Transverse colon (tissue), 4 donors: ENCODE measurements at regions not wholly inside any gene's neighbourhood (a gene's known extent, or its start where the extent isn't known, plus 50 kb on each side); places are given as distances from the start of the nearest gene placed in this dataset.

Experiments
- DNase-seq: peaks from one replicate; pipeline ENCODE4 v3.0.0-alpha.2; 2019
- H3K27ac ChIP-seq, 4 donors: fragments of 200-600 bp; sonication (generic); 2 replicates each; pipeline ENCODE4 v1.5.1; 2016 to 2018; ENCODE audit warnings: inconsistent platforms in 4 of 4
- H3K27me3 ChIP-seq: fragments of 200-600 bp; sonication (generic); 2 replicates; pipeline ENCODE4 v1.5.1; 2017; ENCODE audit warnings: inconsistent platforms
- H3K36me3 ChIP-seq, 4 donors: fragments of 200-600 bp; sonication (generic); 2 replicates each; pipeline ENCODE4 v1.5.1; 2017 to 2019; ENCODE audit warnings: inconsistent platforms in 4 of 4
- H3K4me1 ChIP-seq, 4 donors: fragments of 200-600 bp; sonication (generic); 2 replicates each; pipeline ENCODE4 v1.5.1; 2017 to 2020; ENCODE audit warnings: inconsistent platforms in 4 of 4
- H3K4me3 ChIP-seq, 4 donors: fragments of 200-600 bp; sonication (generic); 1 replicate in 1 of 4; 2 replicates in 3 of 4; pipeline versions ENCODE4 v1.5.1 to v1.6.1; 2017 to 2019; ENCODE audit warnings: inconsistent platforms in 4 of 4
- H3K9me3 ChIP-seq, 2 donors: fragments of 200-600 bp; sonication (generic); 2 replicates each; pipeline ENCODE4 v1.5.1; 2017 to 2019; ENCODE audit warnings: inconsistent platforms in 2 of 2
- EP300 ChIP-seq: sonication (generic); formaldehyde crosslinking; IDR thresholded peaks from one replicate; pipeline ENCODE4 v1.6.1; 2017; ENCODE audit warnings: antibody characterized with exemption, low read depth
- POLR2A ChIP-seq: fragments of 450-650 bp; IDR thresholded peaks from one replicate; pipeline ENCODE4 v1.6.1; 2016; ENCODE audit warnings: antibody characterized with exemption, mild to moderate bottlenecking, moderate library complexity
- POLR2AphosphoS5 ChIP-seq, 3 donors: sonication (generic); formaldehyde crosslinking; IDR thresholded peaks; one replicate each; pipeline ENCODE4 v1.6.1; 2016; ENCODE audit warnings: antibody characterized with exemption in 3 of 3
- WGBS, 2 donors: methylation state at CpG; one replicate each; pipeline ENCODE4 v1.1.5; 2018; ENCODE audit warnings: low coverage in 1 of 2; 5-methylcytosine and 5-hydroxymethylcytosine counted together
- in situ Hi-C, 4 donors: fragments of 200-750 bp; cut with MboI; loops; one replicate each; pipeline versions ENCODE4 v1.15.0 to v1.15.1; 2017; ENCODE audit warnings: low sequenced_read_pairs in 3 of 4, low pct_ligation_motif_present in 1 of 4, low pct_unique_long_range_greater_than_20kb in 1 of 4
- intact Hi-C: fragments of 100-400 bp; cut with DNase I; formaldehyde crosslinking; loops from one replicate; pipeline ENCODE4 v1.15.1; 2023; ENCODE audit warnings: low total_unique reads
- TF ChIP-seq, protein P1 (sequence below), 5 experiments: fragments of 200-600 bp in 3 of 5; fragments of 450-650 bp in 2 of 5; sonication (generic) in 3 of 5; IDR thresholded peaks; 1 replicate in 2 of 5; 2 replicates in 3 of 5; pipeline ENCODE4 v1.5.1; 2016 to 2017; ENCODE audit warnings: antibody characterized with exemption in 5 of 5, inconsistent platforms in 3 of 5, mild to moderate bottlenecking in 2 of 5, moderate library complexity in 1 of 5

DNA sequence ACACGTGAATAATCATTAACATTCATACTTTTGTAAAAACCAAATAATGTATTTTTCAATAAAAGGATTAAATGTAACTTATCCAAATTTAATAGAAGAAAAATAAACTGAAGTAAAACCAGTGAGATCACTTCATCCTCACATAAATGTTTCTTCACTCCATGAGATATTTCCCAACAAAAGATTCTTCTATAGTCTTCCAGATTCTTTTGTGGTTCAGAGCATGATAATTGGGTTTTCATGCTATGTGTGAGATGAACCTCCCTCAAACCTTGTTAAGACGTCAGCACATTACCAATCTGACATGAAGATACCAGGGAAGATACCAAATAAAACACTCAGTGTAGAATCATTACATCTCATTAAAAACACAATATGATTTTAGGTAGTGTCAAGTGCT is 62.9 kb upstream of the OXGR1 start:
- 80 to 100% methylated on average over 2 of the region's 2 CpGs for WGBS, 2 donors
- Histone ChIP-seq H3K27me3 (no peaks in the 10 kb centered on the region), H3K4me1 (no peaks in the 10 kb centered on the region), H3K36me3 (no peaks in the 10 kb centered on the region), H3K9me3 (peaks cover 3 to 5% of the 10 kb centered on the region in 2 donors), H3K4me3 (no peak overlapping the region), H3K27ac (no peak overlapping the region)
- TF ChIP-seq, protein P1, sequence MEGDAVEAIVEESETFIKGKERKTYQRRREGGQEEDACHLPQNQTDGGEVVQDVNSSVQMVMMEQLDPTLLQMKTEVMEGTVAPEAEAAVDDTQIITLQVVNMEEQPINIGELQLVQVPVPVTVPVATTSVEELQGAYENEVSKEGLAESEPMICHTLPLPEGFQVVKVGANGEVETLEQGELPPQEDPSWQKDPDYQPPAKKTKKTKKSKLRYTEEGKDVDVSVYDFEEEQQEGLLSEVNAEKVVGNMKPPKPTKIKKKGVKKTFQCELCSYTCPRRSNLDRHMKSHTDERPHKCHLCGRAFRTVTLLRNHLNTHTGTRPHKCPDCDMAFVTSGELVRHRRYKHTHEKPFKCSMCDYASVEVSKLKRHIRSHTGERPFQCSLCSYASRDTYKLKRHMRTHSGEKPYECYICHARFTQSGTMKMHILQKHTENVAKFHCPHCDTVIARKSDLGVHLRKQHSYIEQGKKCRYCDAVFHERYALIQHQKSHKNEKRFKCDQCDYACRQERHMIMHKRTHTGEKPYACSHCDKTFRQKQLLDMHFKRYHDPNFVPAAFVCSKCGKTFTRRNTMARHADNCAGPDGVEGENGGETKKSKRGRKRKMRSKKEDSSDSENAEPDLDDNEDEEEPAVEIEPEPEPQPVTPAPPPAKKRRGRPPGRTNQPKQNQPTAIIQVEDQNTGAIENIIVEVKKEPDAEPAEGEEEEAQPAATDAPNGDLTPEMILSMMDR (IDR thresholded peaks at IDR 0.05), result no peak
- TF ChIP-seq POLR2A (no peak), EP300 (no peak), POLR2AphosphoS5 (IDR thresholded peaks at IDR 0.05) (no peak)
- DNase-seq, result no peak
- intact Hi-C loops, result no loop called here
- in situ Hi-C loops, result no loop called here

DNA sequence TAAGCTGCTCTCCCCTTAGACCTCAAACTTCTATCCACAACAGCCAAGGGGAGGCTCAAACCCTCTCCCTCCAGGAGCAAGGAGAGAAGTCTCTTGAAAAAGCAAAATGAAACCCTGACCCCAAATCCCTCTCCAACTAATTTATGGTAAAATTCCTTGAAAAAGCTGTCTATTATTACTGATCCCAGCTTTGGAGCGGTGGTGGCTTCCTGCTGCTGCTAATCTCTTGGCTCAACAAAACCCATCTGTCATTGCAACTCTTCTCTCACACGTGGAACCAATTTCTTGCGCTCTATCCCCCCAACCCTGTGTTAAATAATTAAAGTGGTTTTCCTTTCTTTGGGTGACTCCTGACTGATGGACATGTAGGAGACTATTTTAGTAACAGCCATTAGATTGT is 64.1 kb upstream of the OXGR1 start:
- in situ Hi-C loops, result no loop called here
- no peak for DNase-seq
- 57 to 75% methylated on average over 3 of the region's 3 CpGs for WGBS, 2 donors
- intact Hi-C loops, result no loop called here
- TF ChIP-seq, protein P1 (IDR thresholded peaks at IDR 0.05), result no peak
- no peak for TF ChIP-seq POLR2A
- Histone ChIP-seq H3K4me1 (no peaks in the 10 kb centered on the region), H3K36me3 (no peaks in the 10 kb centered on the region), H3K27ac (no peak overlapping the region), H3K9me3 (peaks cover 3 to 5% of the 10 kb centered on the region in 2 donors), H3K27me3 (no peaks in the 10 kb centered on the region), H3K4me3 (no peak overlapping the region)

DNA sequence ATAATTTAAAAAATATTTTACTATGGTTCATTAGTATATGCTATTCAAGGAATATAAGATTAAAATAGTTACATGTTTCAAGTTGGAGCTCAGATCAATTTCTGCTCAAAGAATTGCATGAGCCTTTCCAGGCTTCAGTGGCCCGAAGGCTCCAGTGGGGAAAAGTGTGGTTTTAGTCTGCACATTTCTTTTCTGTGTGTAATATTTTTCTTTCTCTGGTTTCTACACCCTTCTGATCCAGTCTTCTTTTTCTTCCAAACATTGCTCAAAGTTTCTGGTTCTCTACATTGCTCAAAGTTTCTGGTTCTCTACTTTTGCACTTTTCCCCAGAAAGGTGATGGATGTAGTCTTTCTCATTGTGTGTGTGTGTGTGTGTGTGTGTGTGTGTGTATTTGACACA is 64.7 kb upstream of the OXGR1 start:
- TF ChIP-seq POLR2AphosphoS5 (IDR thresholded peaks at IDR 0.05), result no peak
- no peak for TF ChIP-seq POLR2A
- TF ChIP-seq, protein P1 (IDR thresholded peaks at IDR 0.05), result no peak
- no peaks in the 10 kb centered on the region for H3K36me3 ChIP-seq
- WGBS, 2 donors, result 71 to 90% methylated on average over 1 of the region's 1 CpG
- in situ Hi-C loops (no loop called here), intact Hi-C loops (no loop called here)
- no peaks in the 10 kb centered on the region for H3K4me1 ChIP-seq
- H3K27me3 ChIP-seq, result no peaks in the 10 kb centered on the region
- H3K4me3 ChIP-seq, result no peak overlapping the region
- no peak for DNase-seq
- H3K9me3 ChIP-seq, result peaks cover 3 to 5% of the 10 kb centered on the region in 2 donors
- H3K27ac ChIP-seq, result no peak overlapping the region

DNA sequence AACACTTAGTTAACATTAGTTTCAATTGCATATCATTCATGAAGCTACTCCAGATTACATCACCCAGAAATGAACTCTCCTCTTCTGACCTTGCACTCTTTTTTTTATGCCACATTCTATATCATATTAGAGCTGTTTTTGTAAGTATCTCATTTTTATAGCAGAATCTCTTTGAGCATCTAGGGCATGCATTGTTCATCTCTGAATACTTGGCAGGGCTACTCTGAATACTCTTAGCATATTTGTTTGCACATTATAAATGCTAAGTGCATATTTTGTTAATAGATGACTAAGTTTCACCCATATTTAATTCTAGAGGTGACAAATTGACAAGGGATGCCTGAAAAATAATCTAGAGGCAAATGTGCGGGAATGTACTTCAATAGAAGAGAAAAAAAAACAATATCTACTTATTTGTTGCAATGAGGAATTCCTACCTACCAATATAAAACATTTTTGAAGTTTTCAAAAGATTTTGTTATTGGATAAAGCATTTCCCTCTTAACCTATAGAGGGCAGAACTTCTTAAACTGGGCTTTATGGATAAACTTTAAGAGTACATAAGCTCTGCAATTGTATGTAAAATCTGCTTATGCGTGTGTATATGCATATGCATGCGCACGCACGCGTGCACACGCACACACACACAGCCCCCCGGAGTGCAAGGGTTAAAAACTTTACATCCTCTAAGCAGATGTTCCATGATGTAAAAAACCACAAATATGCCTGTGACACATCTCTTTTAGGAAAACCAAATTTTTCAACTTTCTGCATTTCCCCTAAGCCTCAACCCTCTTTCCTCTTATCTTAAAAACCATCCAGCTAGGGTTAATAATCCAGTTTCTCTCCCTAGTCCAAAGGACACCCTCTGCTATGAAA is 73.0 kb upstream of the OXGR1 start:
- WGBS, 2 donors, result 92 to 94% methylated on average over 8 of the region's 8 CpGs
- DNase-seq, result no peak
- Histone ChIP-seq H3K9me3 (no peaks in the 10 kb centered on the region), H3K27me3 (peaks cover 4% of the 10 kb centered on the region), H3K27ac (no peak overlapping the region), H3K36me3 (no peaks in the 10 kb centered on the region), H3K4me1 (no peaks in the 10 kb centered on the region), H3K4me3 (no peak overlapping the region)
- intact Hi-C loops (no loop called here), in situ Hi-C loops (no loop called here)
- TF ChIP-seq, protein P1 (IDR thresholded peaks at IDR 0.05), result no peak
- TF ChIP-seq POLR2AphosphoS5 (IDR thresholded peaks at IDR 0.05), result no peak
- no peak for TF ChIP-seq POLR2A
- TF ChIP-seq EP300, result no peak
